ENCODE measurements at regions not wholly inside any gene's neighbourhood (a gene's known extent, or its start where the extent isn't known, plus 50 kb on each side); places are given as distances from the start of the nearest gene placed in this dataset.

DNA sequence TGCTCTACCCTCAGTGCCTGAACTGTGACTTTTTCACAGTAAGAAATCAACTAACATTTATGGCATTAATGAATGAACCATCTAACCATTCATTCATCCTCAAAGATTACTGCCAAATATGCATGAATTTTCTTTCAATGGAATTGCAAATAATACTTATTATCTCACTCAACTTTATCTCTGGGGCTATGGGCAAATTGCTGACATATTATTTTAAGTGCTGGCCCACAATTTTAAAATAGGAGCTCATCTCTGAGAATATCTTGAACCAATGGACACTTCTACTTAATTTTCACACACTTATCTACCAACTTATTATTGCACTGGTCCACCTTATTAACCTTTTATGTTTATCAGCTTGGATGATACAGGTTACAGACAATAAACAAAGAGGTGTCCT is 182.8 kb downstream of the RBM43 start:
- TF ChIP-seq GABPA (IDR thresholded peaks at IDR 0.05; ENCODE audit: low read depth) (no peak), SPI1 (IDR thresholded peaks at IDR 0.05; ENCODE audit: borderline replicate concordance, low read depth) (no peak), REST (IDR thresholded peaks at IDR 0.05; ENCODE audit: insufficient replicate concordance, low read depth) (no peak), POLR2AphosphoS5 (IDR thresholded peaks at IDR 0.05; ENCODE audit: low read depth) (no peak)
- TF ChIP-seq, protein P1, sequence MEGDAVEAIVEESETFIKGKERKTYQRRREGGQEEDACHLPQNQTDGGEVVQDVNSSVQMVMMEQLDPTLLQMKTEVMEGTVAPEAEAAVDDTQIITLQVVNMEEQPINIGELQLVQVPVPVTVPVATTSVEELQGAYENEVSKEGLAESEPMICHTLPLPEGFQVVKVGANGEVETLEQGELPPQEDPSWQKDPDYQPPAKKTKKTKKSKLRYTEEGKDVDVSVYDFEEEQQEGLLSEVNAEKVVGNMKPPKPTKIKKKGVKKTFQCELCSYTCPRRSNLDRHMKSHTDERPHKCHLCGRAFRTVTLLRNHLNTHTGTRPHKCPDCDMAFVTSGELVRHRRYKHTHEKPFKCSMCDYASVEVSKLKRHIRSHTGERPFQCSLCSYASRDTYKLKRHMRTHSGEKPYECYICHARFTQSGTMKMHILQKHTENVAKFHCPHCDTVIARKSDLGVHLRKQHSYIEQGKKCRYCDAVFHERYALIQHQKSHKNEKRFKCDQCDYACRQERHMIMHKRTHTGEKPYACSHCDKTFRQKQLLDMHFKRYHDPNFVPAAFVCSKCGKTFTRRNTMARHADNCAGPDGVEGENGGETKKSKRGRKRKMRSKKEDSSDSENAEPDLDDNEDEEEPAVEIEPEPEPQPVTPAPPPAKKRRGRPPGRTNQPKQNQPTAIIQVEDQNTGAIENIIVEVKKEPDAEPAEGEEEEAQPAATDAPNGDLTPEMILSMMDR (IDR thresholded peaks at IDR 0.05; ENCODE audit: insufficient read depth, low read length) = no peak
- Histone ChIP-seq H3K4me3 (replicated peaks; ENCODE audit: insufficient read depth, low read length) (no peak overlapping the region), H3K27ac (replicated peaks) (no peak overlapping the region), H3K27me3 (ENCODE audit: insufficient read depth, poor library complexity, severe bottlenecking) (no peaks in the 10 kb centered on the region)
- no peak for DNase-seq (ENCODE audit: low read depth in 1 of 2, low spot score in 1 of 2)

DNA sequence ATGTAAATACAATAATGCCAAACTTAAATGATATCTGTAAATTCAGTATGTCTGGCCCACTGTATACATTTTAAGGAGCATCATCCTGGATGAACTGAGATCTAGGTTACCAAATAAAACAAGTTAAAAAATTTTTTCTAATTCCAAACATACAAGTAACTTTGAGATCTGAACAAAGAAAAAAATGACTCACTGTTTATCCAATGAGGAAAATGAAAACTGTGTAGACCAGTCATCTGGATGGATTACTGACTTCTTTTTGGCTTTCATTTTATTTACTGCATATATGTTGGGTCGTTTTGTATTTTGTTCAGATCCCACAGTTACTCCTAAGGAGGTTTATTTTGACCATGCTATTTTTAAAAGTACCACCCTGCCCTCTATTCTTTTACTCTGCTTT is 189.8 kb downstream of the RBM43 start:
- no peak for TF ChIP-seq GABPA (IDR thresholded peaks at IDR 0.05; ENCODE audit: low read depth)
- Histone ChIP-seq H3K27me3 (ENCODE audit: insufficient read depth, poor library complexity, severe bottlenecking) (peaks cover 3% of the 10 kb centered on the region), H3K4me3 (replicated peaks; ENCODE audit: insufficient read depth, low read length) (no peak overlapping the region), H3K27ac (replicated peaks) (no peak overlapping the region)
- DNase-seq (ENCODE audit: low read depth in 1 of 2, low spot score in 1 of 2) = no peak

- DNase-seq (ENCODE audit: low read depth in 1 of 2, low spot score in 1 of 2) = no peak
- Histone ChIP-seq H3K27me3 (ENCODE audit: insufficient read depth, poor library complexity, severe bottlenecking) (peaks cover 3% of the 10 kb centered on the region), H3K4me3 (replicated peaks; ENCODE audit: insufficient read depth, low read length) (no peak overlapping the region), H3K27ac (replicated peaks) (no peak overlapping the region)
- TF ChIP-seq POLR2AphosphoS5 (IDR thresholded peaks at IDR 0.05; ENCODE audit: low read depth) (no peak), GABPA (IDR thresholded peaks at IDR 0.05; ENCODE audit: low read depth) (no peak), REST (IDR thresholded peaks at IDR 0.05; ENCODE audit: insufficient replicate concordance, low read depth) (no peak), SPI1 (IDR thresholded peaks at IDR 0.05; ENCODE audit: borderline replicate concordance, low read depth) (no peak)
- TF ChIP-seq, protein P1 (IDR thresholded peaks at IDR 0.05; ENCODE audit: insufficient read depth, low read length) = no peak
These were observed 190.3 kb downstream of the RBM43 start for GRCh38 chr2:151071382-151071781.

- Histone ChIP-seq H3K4me3 (replicated peaks; ENCODE audit: insufficient read depth, low read length) (no peak overlapping the region), H3K27me3 (ENCODE audit: insufficient read depth, poor library complexity, severe bottlenecking) (peaks cover 3% of the 10 kb centered on the region), H3K27ac (replicated peaks) (no peak overlapping the region)
- no peak for DNase-seq (ENCODE audit: low read depth in 1 of 2, low spot score in 1 of 2)
- TF ChIP-seq, protein P1 (IDR thresholded peaks at IDR 0.05; ENCODE audit: insufficient read depth, low read length) = no peak
These were observed 191.4 kb downstream of the RBM43 start for GRCh38 chr2:151070253-151070652.
